ENCODE measurements at regions not wholly inside any gene's neighbourhood (a gene's known extent, or its start where the extent isn't known, plus 50 kb on each side); places are given as distances from the start of the nearest gene placed in this dataset.

- DNase-seq = no peak
- no peaks in the 10 kb centered on the region for H3K9me3 ChIP-seq (ENCODE audit: control insufficient read depth, low read depth, low read length)
- Mint-ChIP-seq H3K9me3 (peaks cover 0 to 10% of the 10 kb centered on the region in 2 experiments; a peak in 2 of 5 replicates), H3K27me3 (ENCODE audit: low read depth) (no peaks in the 10 kb centered on the region; the same call in 1 of the 2 replicates), H3K4me1 (peaks cover 12 to 18% of the 10 kb centered on the region in 2 experiments), H3K36me3 (ENCODE audit: insufficient read depth in 1 of 3, low read depth in 3 of 3) (peaks cover 0 to 8% (median 2%) of the 10 kb centered on the region in 3 experiments; a peak in 4 of 7 replicates), H3K27ac (peak overlapping the region in 1 of 3 experiments; percentile 21; a peak in 1 of 7 replicates), H3K4me3 (no peak overlapping the region)
- H4K91ac ChIP-seq (ENCODE audit: insufficient read length, low read depth, low read length) = no peak overlapping the region
- no peak overlapping the region for H3K4ac ChIP-seq (ENCODE audit: low read depth, low read length)
- TF ChIP-seq CTCF (conservative IDR thresholded peaks at IDR 0.05) = no peak
- H4K20me1 ChIP-seq (ENCODE audit: control insufficient read depth, insufficient read depth, insufficient read length) = no peaks in the 10 kb centered on the region
- H3K27me3 ChIP-seq (ENCODE audit: insufficient read depth, low read length) = no peaks in the 10 kb centered on the region
- H2BK12ac ChIP-seq (ENCODE audit: insufficient read length, low read depth, low read length) = no peak overlapping the region
- no peaks in the 10 kb centered on the region for H3K79me2 ChIP-seq (ENCODE audit: insufficient read depth, low read length)
- no peak overlapping the region for H3K4me2 ChIP-seq (ENCODE audit: insufficient read depth, insufficient read length, low read length)
- no peaks in the 10 kb centered on the region for H3K79me1 ChIP-seq (ENCODE audit: insufficient read depth, low read depth, low read length, poor library complexity, severe bottlenecking)
- H3K23ac ChIP-seq (ENCODE audit: insufficient read length, low read depth, low read length) = no peak overlapping the region
- no peak overlapping the region for H2BK5ac ChIP-seq (ENCODE audit: insufficient read length, low read length)
- no peak overlapping the region for H3K56ac ChIP-seq (ENCODE audit: insufficient read length, low read depth, low read length)
- no peak overlapping the region for H4K8ac ChIP-seq (replicated peaks; ENCODE audit: insufficient read length, low read depth, low read length)
- no peak overlapping the region for H3K9ac ChIP-seq (ENCODE audit: extremely low read depth, insufficient read length, low read length)
- no peak overlapping the region for H2BK15ac ChIP-seq (ENCODE audit: low read depth, low read length)
- H2AK5ac ChIP-seq (ENCODE audit: insufficient read length, low read length) = no peak overlapping the region
- H2AFZ ChIP-seq (ENCODE audit: low read length) = no peak overlapping the region
- no peak overlapping the region for H3T11ph ChIP-seq (ENCODE audit: low read length)
- no peak overlapping the region for H3K18ac ChIP-seq (ENCODE audit: insufficient read length, low read depth, low read length)
- H4K5ac ChIP-seq (ENCODE audit: insufficient read length, low read depth, low read length) = no peak overlapping the region
- no peak overlapping the region for H3K14ac ChIP-seq (ENCODE audit: insufficient read depth, low read length)
- H3K23me2 ChIP-seq (ENCODE audit: insufficient read length, low read depth, low read length, poor library complexity, severe bottlenecking) = no peaks in the 10 kb centered on the region
- H2BK120ac ChIP-seq (ENCODE audit: low read depth, low read length, poor library complexity, severe bottlenecking) = no peak overlapping the region
- no peak overlapping the region for H2BK20ac ChIP-seq (ENCODE audit: low read depth, low read length, poor library complexity, severe bottlenecking)
- no CpG with 5 or more reads among the region's 5 CpGs for WGBS (ENCODE audit: extremely low coverage, insufficient read length, low lambda C conversion rate)
- H3K4me1 ChIP-seq (ENCODE audit: insufficient read depth, low read length) = no peaks in the 10 kb centered on the region; the same call in 1 of the 2 replicates
- H3K27ac ChIP-seq (ENCODE audit: insufficient read length, low read depth, low read length) = no peak overlapping the region
Measured at GRCh38 chr2:7333960-7334493, 416.8 kb downstream of the RNF144A start.

All from H9 (cell line).